Activated CD4-positive, alpha-beta T cell treated with anti-CD3 and anti-CD28 coated beads, Interleukin-10, Interleukin-2, amounts not matched to agents 100 ng/mL and 50 ng/mL, durations not matched to agents 16 hours and 8 hours (primary cell): ENCODE measurements at regions not wholly inside any gene's neighbourhood (a gene's known extent, or its start where the extent isn't known, plus 50 kb on each side); places are given as distances from the start of the nearest gene placed in this dataset.
"Not testable (repeated sequence)": the region's sequence is repeated elsewhere in the genome, so short reads cannot be mapped to it uniquely, and the experiment has no call there.

Experiments
- DNase-seq: peaks from one replicate; pipeline ENCODE4 v3.0.0-alpha.2; 2020

DNA sequence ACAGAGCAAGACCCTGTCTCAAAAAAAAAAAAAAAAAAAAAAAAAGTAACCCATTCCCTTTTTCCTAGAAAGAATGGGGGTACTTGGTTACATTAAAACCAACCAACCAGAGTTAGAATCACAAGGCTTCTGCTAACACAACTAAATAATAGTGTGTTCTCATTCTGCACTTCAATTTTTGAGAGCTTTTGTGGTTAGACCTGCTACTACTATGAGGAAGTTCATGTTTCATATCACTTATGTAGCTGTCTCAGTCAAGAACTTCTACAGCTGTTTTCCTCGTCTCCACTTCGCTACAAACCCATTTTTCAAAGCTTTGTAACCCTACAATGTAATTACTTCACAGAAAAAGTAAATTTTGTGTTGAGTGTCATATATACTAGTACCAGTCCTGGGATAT lies 58.3 kb downstream of the PDHA2 start:
- DNase-seq = no peak

DNA sequence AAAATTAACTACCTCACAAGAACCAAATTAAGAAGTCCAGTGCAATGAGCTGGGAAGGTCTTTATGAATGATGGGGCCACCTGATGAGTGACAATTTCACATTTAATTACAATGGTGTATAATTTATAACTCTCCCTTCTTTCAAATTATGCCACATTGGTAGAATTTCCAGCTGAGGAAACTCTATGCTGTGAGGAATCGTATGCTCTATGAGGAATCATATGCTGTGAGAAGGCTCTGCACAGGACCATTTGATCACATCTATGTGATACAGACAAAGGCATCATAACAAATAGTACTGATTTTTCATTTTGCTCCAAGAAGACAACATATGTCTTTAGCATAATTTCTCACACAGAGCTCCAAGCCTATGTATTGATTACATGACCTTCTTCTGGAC lies 69.3 kb downstream of the PDHA2 start:
- no peak for DNase-seq

DNA sequence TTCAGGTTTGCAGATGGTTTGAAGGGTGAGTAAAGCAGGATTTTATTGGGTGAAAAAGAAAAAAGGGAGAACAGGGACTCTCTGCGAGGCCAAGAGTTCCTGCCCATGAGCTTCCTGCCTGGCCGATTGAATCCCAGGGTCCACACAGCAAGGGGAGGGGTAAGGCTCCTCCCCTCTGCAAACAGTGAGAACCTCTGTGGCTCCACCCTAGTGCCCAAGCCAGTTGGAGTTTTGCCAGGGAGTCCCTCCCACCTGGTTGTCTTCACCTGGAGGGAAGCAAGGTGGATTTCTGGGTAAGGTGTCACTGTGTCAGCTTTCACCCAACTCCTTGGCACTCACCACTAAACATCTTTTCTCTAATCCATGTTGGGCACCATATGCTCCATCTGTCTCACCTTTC lies 70.9 kb downstream of the PDHA2 start:
- DNase-seq = no peak

DNA sequence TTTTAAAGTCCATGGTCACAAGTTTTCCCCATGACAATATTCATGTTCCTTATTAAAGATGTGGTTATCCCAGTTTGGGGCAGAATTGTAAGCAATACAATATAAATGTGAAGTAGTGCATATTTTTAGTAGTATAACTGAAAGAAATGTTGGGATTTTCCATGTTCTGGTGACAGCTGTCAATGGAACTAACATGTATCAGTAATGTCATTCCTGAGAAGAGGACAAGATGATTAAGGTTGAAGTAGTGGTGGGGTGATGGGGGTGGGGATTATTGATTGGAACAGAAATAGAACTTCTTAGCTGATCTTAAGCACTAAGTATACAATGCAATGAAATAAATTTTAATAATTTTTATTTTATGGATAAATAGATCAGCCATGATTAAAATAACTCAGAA lies 81.6 kb downstream of the PDHA2 start:
- DNase-seq = no peak

DNA sequence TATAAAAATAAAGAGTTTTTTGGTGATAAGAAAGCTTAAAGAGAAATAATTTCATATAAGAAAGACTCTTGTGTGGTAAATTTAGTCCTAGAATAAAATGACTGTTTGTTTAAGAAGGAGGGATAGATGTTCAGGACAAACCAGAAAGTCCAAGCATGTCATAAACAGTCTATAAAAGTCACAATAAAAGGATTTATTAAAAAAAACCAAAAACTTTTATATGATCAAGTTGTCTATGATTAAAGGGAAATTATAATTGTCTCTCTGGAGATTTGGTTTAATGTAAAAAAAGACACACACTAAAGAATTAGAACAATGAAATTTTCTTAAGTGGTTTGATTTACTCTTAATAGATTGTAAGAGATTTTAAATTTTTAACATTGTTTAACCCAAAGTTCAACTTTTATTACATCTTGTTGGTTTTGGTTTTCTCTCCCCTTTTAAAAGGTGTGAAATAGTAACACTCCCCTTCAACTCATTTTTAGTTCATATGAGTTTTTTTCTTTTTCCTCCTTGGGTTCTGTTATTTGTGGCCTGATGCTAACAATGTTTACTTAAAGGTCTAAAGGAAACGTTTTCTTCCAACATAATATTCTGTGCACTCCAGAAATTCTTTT lies 89.7 kb downstream of the PDHA2 start:
- DNase-seq = no peak

DNA sequence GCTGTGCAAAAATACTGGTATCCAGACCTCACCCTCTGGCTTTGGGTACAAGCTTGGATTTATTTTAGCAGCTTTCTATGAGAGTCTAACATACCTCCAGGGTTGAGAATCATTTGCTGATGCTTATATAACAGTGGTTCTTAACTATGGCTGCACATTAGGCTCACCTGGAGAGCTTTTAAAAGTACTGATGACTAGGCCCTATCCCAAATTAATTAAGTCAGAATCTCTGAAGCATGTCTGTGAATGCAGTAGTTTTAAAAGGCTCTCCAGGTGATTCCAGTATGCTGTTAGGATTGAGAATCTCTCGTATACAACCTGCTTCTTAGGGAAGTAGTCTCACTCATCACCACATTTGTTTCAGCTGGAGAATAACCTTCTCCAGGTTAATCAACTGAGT lies 99.2 kb downstream of the PDHA2 start:
- DNase-seq = no peak

DNA sequence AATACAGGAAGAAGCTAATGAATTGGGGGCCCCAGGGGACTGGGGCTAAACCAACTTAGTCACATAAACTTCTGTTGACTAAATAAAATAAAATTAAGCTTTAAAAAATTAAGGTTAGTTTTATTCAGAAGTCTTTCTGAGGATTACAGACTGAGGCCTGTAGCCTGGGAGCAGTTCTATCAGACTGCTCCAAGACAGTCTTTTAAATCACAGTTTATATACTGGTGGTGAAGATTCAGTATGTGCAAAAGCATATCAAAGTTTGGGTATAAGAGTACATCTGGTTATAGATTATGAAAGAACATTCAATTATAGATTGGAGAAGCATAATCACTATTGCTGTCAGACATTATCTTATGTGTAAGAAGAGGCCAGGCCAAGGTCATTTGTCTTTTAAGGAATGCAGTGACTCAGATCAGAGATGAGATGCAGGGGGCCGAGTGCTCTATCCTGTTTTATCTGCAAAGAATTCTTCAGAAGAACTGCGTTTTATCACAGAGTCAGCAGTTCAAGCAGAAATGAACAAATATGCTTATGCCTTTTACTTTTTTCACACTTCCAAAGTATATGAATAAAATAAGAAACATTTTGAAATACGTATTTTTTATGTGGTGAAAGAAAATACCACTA lies 109.4 kb downstream of the PDHA2 start:
- no peak for DNase-seq

DNA sequence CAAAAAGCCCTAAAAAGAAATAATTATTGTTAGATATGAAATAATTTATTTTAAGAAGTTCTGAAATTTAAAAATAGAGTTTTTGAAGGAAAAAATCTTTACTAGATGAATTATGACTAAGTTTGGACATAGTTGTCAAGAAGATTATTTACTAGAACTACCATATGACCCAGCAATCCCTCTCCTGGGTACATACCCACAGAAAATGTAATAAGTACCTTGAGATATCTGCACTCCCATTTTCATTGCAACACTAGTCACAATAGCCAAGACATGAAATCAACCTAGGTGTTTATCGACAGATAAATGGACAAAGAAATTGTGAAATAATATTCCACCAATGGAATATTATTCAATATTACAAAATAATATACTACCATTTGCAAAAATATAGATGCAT lies 109.9 kb downstream of the PDHA2 start:
- DNase-seq = no peak

DNA sequence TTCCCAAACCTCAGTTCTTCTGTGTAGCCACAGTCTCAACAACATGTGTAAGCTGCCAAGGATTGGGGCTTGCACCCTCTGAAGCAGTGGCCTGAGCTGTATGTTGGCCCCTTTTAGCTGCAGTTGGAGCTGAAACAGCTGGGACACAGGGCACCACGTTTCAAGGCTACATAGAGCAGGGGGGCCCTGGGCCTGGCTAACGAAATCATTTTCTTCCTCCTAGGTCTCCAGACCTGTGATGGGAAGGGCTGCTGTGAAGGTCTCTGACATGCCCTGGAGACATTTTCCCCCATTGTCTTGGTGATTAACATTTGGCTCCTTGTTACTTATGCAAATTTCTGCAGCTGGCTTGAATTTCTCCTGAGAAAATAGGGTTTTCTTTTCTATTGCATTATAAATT lies 112.6 kb downstream of the PDHA2 start:
- not testable (repeated sequence) for DNase-seq

DNA sequence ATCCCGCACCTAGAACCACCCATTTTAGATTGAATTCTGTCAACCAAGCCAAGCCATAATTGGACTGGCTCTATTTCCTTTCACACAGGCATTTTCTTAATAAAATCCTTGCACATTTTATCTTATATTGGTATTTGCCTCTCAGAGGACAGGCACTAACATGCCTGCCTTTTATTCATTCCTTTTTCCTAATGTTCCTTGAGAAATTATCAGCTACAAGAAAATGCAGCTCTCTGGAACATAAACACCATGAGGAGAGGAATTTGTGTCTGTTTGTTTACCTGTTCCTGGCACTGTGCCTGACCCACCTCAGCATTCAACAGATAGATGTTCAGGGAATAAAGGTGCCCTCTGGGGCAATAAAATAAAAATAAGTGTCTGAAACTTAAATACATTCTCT lies 116.2 kb downstream of the PDHA2 start:
- DNase-seq = no peak

DNA sequence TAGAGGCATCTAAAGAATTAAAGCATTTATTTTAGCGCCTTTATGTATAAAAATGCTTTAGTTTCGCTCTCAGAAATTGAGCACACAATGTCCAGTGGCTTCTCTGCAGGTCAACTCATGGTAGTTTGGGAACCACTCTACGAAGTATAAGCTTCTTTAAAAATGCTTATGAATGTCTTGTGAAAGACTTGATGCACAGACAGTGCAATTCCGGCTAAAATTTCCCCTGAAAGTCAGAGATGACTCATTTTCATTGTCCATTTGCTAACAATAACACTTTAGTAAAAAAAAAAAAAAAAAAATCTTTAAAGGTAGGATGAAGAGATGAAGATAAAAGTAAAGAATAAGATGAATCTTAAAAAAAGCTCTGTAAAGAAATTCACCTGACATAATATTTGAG lies 117.2 kb downstream of the PDHA2 start:
- DNase-seq = no peak

DNA sequence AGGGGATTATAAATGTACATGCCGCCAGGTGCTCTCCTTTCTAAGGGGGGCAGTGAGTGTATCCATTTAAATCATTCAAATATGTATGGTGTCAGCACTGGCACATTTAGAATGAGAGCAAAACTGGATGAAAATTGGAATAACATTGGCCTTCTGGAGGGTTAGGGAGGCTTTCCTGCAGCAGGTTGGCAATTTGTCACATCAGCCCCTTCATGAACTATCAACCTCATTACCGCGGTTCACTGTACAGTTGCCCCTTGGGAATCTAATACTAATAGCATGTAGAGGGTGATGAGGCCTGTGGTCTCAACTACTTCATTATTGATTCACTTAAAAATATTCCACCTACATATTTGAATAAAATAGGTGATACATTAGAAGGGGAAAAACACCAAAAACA lies 117.9 kb downstream of the PDHA2 start:
- no peak for DNase-seq

DNA sequence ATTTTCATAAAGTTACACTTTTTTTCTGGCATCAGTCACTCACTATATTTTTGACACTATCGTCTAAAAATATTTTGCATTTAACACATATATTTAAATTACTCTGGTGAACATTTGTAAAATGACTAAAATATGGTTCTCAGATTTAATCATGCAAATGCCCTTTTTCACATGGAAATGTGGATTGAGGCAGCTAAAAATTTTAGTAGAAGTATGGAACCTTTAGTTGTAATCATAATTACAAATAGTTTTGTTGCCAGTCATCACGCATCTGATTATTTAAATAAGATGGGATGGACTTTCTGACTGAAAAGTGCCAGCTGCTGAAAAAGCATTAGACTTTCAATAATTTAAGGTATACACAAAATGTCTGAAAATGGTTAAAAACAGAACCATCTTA lies 119.3 kb downstream of the PDHA2 start:
- DNase-seq = no peak

DNA sequence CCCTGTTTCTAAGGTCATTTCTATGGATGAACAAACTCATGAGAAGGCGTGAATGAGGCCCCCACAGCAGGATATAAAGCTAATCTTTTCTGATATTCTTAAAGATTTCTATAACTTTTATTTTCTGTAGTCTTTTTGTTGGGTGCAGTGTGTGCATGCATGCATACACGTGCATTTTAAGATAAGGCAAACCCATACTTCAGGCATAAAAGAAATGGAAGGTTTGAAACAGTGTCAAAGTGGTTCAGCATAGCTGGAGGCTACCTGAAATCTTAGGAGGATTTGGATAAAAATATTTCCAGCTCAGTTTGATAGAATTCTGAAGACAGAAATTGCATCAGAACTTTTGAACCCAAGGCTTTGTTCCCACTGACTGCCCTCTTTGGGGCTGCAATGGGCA lies 119.7 kb downstream of the PDHA2 start:
- no peak for DNase-seq

DNA sequence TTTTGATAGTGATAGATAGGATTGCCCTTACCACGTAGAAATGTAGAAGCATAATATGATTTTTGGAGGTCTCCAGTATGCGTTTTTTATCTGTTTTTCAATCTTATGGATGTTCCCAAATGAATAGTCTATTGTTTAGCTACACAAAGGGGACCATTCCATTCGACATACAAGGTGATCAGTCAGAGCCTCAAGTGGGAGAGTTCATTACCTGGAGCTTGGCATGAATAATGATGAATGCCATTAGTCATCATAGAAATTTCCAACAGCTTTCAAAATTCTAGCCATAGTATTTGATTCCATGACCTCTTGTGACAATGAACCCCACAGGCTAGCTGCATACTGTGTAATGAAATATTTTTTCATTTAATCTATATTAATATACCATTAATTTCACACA lies 123.6 kb downstream of the PDHA2 start:
- DNase-seq = no peak

DNA sequence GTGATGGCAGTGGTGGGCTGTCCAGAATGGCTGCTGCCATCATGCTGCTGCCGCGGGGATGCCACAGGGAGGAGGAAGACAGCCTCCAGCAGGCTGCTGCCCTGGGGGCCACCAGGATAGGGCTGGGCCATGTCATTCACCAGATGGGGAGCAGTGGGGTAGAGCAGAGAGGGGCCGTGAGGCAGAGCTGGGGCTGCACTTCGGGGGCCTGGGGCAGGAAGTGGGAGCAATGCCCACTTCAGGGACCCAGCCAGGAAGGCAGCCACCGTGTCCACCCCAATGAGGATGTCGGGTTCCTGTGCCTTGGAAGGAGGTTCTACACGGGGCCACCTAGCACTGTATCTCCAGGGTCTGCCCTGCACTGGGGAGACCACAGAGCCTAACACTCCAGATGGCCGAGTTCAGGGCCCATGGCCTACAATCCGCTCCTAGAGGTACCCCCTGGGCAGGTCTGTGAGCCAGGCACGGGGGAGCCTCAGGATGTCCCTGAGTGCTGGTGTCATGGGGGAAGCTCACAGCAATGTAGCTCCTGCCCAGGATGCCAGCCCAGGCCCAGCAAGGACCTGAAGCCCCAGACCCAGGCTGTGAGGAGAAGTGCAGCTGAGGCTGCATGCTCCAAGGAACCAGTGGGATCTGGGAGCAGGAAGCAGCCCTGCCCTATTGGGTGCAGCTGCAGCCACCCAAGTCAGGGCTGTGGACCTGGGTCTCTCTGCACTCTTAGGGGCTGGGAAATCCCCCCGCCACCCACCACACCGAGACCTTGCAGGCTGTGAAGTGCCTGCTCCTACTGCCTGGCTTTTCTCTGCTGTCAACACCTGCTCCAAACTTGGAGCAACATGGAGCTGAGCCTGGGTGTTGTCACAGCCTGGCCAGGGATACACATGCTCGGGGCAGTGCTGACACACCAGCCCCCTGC lies 140.3 kb downstream of the PDHA2 start:
- no peak for DNase-seq

DNA sequence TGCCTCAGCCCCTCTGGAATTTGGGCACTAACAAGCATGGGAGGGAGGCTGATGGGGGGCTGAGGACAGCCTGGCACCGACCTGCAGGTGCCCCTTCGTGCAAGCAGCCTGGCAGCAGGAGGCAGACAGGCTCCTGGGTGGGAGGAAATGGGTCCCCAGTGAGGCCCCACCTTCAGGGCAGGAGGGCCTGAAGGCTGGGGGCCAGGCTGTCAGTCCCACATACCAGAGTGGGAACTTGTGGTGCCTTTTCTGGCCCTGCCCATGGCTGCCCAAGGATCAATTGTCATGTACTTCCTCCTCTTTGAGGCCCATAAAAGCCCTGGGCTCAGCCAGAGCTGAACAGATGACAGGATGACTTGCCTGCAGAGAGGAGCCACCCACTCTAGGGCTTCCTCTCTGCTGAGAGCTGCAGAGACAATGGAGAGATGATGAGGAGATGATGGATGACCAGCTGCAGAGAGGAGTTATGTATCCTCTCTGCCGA lies 141.0 kb downstream of the PDHA2 start:
- DNase-seq = no peak

DNA sequence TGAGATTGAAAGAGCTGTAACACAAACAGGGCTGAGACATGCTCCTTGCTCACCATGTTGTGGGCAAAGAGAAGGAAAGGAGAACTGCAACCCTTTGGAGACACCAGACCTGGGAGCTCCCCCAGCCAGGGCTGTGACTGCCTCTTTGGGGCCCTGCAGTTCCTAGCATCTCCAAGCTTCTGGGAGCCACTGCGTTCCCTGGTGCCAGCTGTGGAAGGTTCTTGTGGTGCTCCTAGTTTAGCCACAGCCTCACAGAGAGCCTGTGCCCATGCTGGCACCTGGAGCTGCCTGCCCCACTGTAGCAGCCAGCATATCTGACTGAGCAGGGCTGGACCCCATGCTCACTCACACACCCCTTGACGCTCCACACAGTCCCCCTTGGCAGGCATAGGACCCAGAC lies 141.7 kb downstream of the PDHA2 start:
- DNase-seq = no peak

DNA sequence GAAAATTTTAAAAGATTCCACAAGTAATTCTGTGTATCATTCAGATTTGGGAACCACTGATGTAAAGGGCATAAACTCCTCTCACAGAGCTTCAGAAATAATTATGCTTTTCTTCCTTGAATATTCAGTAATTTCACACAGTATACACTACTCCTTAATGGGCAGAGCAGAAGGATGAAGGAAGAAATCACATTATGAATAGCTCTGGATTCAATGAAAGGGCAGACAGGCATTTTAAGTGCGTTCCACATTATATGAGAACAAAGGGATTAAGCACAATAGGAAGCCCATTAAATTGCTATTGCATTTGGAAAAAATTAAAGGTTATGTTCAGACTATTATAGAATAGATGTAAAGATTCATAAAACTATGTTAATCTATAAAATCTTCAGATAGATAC lies 142.6 kb downstream of the PDHA2 start:
- DNase-seq = no peak

DNA sequence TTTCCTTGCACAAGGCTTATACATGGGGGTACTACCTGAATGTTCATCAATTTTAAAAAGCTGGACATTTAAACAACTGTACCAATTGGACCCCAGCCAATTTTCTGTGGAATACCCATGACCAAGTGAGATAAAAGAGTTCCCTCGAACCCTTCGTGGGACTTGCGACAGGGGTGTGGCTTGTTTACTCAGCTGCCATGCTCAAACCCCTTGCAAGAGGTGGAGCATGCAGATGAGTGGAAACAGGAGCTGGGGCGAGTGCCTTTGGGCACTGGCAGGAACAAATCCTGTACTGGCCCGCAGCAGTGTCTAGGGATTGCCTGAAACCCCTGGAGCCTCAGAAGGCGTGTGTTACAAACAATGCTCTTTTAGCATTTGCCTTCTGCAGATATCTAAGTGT lies 144.2 kb downstream of the PDHA2 start:
- DNase-seq = no peak

DNA sequence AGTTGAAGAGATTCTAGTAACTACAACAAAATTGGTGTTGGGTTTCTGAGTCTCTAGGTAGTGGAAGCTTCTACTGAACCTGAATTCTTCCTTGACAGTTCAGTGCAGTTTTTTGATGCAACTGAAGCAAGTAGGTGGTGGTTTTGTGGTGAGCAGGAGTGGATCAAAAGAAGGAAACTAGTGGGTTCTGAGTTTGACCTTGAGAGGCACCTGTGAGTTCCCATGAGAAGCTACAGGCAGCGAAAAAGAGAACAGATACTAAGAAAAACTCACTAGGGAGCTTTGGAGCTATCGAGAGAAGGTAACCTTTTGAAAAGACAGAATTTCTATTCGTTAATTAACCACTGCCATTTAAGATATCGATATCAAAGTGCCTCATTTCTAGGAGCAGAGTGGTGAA lies 145.2 kb downstream of the PDHA2 start:
- no peak for DNase-seq

DNA sequence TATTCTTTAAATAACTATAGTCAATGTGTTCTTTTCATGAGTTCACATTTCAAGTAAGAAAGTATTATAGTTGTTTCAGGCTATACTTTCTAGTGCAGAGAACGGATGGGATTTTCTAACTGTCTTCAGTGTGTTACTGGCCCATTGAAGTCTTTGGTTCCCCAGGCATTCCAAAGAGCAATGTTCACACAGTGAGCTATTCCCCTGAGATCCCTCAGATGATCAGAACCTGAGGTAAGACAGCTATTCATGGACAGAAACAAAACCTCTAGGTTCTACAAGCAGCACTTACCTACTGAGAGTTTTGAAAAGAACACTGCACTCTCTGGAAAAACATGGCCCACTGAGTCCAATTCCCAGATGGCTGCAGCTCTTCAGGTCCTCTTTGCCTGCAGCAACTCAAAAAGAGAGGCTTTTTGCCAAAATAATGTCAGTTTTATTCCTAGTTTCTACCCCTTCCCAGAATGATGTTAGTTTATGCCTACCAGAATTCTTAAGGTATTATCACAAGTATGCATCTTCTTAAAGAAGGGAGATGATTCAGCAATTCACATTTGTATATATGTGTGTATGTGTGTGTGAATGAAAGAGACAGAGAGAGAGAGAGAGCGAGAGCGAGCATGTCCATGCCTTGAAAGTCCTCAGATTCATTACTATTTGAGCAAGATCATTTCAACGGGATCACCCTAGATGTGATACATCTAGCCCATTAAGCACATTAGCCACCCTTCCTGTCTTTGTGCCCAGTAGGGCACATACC lies 146.1 kb downstream of the PDHA2 start:
- DNase-seq = no peak

DNA sequence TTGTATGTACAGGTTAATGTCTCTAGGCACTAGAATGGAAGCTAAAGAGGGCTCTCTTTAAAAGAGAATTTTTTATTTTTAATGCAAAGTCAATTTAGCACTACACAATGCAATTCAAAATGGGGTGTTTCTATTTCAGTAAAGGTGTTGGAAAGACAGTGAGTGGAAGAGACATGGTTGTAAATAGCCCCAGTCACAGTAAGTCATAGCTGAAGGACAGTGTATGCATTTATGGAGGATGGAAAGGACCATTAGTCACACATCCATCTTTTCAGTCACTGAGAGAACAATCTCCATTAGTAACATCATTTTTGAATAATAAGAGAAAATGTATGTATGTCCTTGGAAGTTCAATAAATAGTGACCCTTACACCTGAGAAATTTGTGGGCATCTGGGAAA lies 148.0 kb downstream of the PDHA2 start:
- DNase-seq = no peak
